Upper lobe of left lung (tissue), 6 donors: ENCODE measurements at regions not wholly inside any gene's neighbourhood (a gene's known extent, or its start where the extent isn't known, plus 50 kb on each side); places are given as distances from the start of the nearest gene placed in this dataset.

Source experiments
- ATAC-seq, 2 donors: fragments of 200-7000 bp; cut with Tn5 transposase; one replicate each; pipeline ENCODE4 v1.9.1; 2022; ENCODE audit warnings: mild to moderate bottlenecking in 2 of 2, moderate library complexity in 2 of 2; ENCODE audit not compliant: low FRiP score in 2 of 2
- DNase-seq, 2 donors: peaks; one replicate each; pipeline ENCODE4 v3.0.0-alpha.2; 2019 to 2020
- H3K27ac ChIP-seq, 4 donors: fragments of 200-600 bp; sonication (generic); one replicate each; pipeline ENCODE4 v1.5.1; 2016 to 2019
- H3K27me3 ChIP-seq, 4 donors: fragments of 200-600 bp; sonication (generic); one replicate each; pipeline ENCODE4 v1.5.1; 2017 to 2019
- H3K36me3 ChIP-seq, 4 donors: fragments of 200-600 bp; sonication (generic); one replicate each; pipeline ENCODE4 v1.5.1; 2016 to 2019
- H3K4me1 ChIP-seq, 4 donors: fragments of 200-600 bp; sonication (generic); one replicate each; pipeline ENCODE4 v1.5.1; 2018 to 2019
- H3K4me3 ChIP-seq, 4 donors: fragments of 200-600 bp; sonication (generic); one replicate each; pipeline ENCODE4 v1.5.1; 2017 to 2019; ENCODE audit warnings: mild to moderate bottlenecking in 2 of 4, moderate library complexity in 1 of 4
- H3K9me3 ChIP-seq, 4 donors: fragments of 200-600 bp; sonication (generic); one replicate each; pipeline ENCODE4 v1.5.1; 2018 to 2019
- EP300 ChIP-seq, 4 donors: sonication (generic); formaldehyde crosslinking; IDR thresholded peaks; one replicate each; pipeline ENCODE4 v1.5.1; 2017; ENCODE audit warnings: antibody characterized with exemption in 4 of 4, control low read depth in 2 of 4
- POLR2A ChIP-seq, 4 donors: fragments of 450-650 bp; IDR thresholded peaks; one replicate each; pipeline ENCODE4 v1.5.1; 2016 to 2017; ENCODE audit warnings: antibody characterized with exemption in 4 of 4, mild to moderate bottlenecking in 2 of 4
- POLR2AphosphoS5 ChIP-seq, 2 donors: sonication (generic); formaldehyde crosslinking; IDR thresholded peaks; one replicate each; pipeline ENCODE4 v1.5.1; 2017; ENCODE audit warnings: antibody characterized with exemption in 2 of 2
- WGBS, 2 donors: methylation state at CpG; one replicate each; pipeline ENCODE4 v1.1.5; 2017 to 2018; 5-methylcytosine and 5-hydroxymethylcytosine counted together
- TF ChIP-seq, protein P1 (sequence below), 6 experiments: fragments of 450-650 bp in 4 of 6; fragments of 200-600 bp in 2 of 6; sonication (generic) in 2 of 6; IDR thresholded peaks; one replicate each; pipeline ENCODE4 v1.5.1; 2016 to 2019; ENCODE audit warnings: antibody characterized with exemption in 6 of 6
- donor health status: DM: no; HTN: no; CAD: no; lungs with moderate emphysema.
- donor health status: DM: no; HTN: yes; CAD: no; lungs with severe emphysema.

DNA sequence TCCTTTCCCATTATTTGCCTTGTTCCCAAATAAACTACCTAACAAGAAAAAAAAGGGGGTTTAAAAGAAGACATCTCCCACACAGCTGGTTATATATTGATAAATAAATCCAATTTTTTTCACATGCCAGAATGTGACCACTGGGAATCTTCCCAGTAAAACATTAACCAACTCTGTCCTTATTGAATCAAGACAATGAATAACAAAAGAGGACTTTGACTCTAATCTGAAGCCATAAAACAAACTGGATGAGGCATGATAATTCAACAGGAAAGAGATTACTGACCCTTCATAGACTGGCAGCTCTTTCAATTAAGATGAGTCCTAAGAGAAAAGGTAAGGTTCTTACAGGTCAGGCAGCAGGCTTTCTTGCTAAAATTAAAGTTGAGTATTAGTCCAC is 165.8 kb upstream of the CDH6 start:
- Histone ChIP-seq H3K27ac (no peak overlapping the region), H3K27me3 (no peaks in the 10 kb centered on the region), H3K9me3 (no peaks in the 10 kb centered on the region), H3K4me3 (no peak overlapping the region), H3K4me1 (no peaks in the 10 kb centered on the region), H3K36me3 (no peaks in the 10 kb centered on the region)
- ATAC-seq: no peak
- TF ChIP-seq EP300 (IDR thresholded peaks at IDR 0.05): no peak
- TF ChIP-seq, protein P1, sequence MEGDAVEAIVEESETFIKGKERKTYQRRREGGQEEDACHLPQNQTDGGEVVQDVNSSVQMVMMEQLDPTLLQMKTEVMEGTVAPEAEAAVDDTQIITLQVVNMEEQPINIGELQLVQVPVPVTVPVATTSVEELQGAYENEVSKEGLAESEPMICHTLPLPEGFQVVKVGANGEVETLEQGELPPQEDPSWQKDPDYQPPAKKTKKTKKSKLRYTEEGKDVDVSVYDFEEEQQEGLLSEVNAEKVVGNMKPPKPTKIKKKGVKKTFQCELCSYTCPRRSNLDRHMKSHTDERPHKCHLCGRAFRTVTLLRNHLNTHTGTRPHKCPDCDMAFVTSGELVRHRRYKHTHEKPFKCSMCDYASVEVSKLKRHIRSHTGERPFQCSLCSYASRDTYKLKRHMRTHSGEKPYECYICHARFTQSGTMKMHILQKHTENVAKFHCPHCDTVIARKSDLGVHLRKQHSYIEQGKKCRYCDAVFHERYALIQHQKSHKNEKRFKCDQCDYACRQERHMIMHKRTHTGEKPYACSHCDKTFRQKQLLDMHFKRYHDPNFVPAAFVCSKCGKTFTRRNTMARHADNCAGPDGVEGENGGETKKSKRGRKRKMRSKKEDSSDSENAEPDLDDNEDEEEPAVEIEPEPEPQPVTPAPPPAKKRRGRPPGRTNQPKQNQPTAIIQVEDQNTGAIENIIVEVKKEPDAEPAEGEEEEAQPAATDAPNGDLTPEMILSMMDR (IDR thresholded peaks at IDR 0.05): no peak
- TF ChIP-seq POLR2AphosphoS5 (IDR thresholded peaks at IDR 0.05): no peak
- no peak for TF ChIP-seq POLR2A (IDR thresholded peaks at IDR 0.05)
- no peak for DNase-seq

DNA sequence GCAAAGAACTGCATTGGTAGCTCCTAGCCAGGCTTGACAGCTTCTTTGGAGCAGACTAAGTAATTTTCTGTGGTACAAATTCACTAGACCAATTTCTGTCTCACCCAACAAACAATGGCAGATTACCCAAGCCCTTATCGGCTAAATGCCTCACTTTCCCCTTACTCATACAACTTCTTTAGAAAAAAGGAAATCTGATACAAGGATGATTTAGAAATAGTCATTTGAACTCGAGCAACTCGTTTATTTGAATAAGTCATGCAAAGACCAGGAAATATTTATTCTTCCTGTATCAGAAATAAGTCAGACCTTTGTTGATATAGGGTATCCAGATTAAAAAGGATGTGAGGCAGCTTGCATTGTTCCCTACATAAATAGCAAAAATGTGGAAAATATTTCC is 170.4 kb upstream of the CDH6 start:
- DNase-seq: no peak
- ATAC-seq: no peak
- H3K27ac ChIP-seq: no peak overlapping the region
- H3K4me1 ChIP-seq: no peaks in the 10 kb centered on the region
- WGBS, 2 donors: 34 to 35% methylated on average over 3 of the region's 3 CpGs
- H3K4me3 ChIP-seq: no peak overlapping the region
- H3K27me3 ChIP-seq: no peaks in the 10 kb centered on the region
- H3K9me3 ChIP-seq: no peaks in the 10 kb centered on the region
- no peaks in the 10 kb centered on the region for H3K36me3 ChIP-seq
- TF ChIP-seq, protein P1 (IDR thresholded peaks at IDR 0.05): no peak
- TF ChIP-seq POLR2AphosphoS5 (IDR thresholded peaks at IDR 0.05): no peak
- no peak for TF ChIP-seq POLR2A (IDR thresholded peaks at IDR 0.05)
- TF ChIP-seq EP300 (IDR thresholded peaks at IDR 0.05): no peak

DNA sequence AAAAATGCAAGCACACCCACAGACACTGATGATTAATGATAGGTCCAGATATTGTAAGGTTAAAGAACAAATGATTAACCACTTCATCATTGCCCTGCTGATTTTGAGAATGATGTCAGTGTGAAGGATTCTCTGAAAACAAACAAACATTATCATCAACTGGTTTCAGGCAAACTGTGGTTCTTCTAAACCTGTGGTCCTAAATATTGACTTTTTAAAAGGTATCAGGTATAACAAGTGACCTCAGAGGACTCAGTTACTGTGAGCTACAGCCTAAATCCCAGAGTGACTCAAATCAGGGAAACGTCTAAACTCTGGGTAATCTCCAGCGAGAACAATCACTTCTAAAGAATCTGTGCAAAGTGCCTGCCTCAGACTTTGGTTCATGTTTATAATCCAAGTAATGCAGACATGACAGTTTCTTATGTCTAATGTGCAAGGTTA is 172.3 kb upstream of the CDH6 start:
- H3K4me1 ChIP-seq: no peaks in the 10 kb centered on the region
- 45 to 52% methylated on average over 2 of the region's 2 CpGs for WGBS, 2 donors
- no peaks in the 10 kb centered on the region for H3K27me3 ChIP-seq
- ATAC-seq (no peak), DNase-seq (no peak)
- no peak overlapping the region for H3K4me3 ChIP-seq
- H3K9me3 ChIP-seq: no peaks in the 10 kb centered on the region
- no peak overlapping the region for H3K27ac ChIP-seq
- no peaks in the 10 kb centered on the region for H3K36me3 ChIP-seq
- TF ChIP-seq EP300 (IDR thresholded peaks at IDR 0.05): no peak
- no peak for TF ChIP-seq POLR2A (IDR thresholded peaks at IDR 0.05)
- TF ChIP-seq, protein P1 (IDR thresholded peaks at IDR 0.05): no peak
- no peak for TF ChIP-seq POLR2AphosphoS5 (IDR thresholded peaks at IDR 0.05)

DNA sequence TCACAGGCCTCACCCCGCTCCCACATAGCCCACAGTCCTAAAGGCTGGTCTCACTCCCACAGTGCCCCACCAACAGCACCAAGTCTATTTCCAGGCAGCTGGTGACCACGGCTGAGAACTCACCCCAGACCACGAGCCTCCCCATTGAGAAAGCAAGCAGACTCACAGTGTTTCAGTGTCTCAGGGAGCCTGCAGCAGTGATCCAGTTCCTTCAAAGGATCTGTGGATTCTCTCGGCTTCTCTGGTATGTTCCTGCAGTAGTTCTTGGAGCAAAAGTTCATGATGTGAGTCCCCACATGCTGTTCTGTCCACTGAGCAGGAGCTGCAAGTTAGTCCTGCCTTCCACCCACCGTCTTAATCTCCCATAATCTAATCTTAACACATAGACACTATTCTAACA is 185.3 kb upstream of the CDH6 start:
- H3K4me1 ChIP-seq: no peaks in the 10 kb centered on the region
- no peak for DNase-seq
- no peaks in the 10 kb centered on the region for H3K27me3 ChIP-seq
- no peak for TF ChIP-seq POLR2AphosphoS5 (IDR thresholded peaks at IDR 0.05)
- TF ChIP-seq POLR2A (IDR thresholded peaks at IDR 0.05): no peak
- TF ChIP-seq EP300 (IDR thresholded peaks at IDR 0.05): no peak
- H3K36me3 ChIP-seq: no peaks in the 10 kb centered on the region
- no peak overlapping the region for H3K4me3 ChIP-seq
- WGBS, 2 donors: 69 to 81% methylated on average over 5 of the region's 5 CpGs
- no peak for ATAC-seq
- no peak overlapping the region for H3K27ac ChIP-seq
- H3K9me3 ChIP-seq: peaks cover 0 to 3% (median 0%) of the 10 kb centered on the region in 4 donors

DNA sequence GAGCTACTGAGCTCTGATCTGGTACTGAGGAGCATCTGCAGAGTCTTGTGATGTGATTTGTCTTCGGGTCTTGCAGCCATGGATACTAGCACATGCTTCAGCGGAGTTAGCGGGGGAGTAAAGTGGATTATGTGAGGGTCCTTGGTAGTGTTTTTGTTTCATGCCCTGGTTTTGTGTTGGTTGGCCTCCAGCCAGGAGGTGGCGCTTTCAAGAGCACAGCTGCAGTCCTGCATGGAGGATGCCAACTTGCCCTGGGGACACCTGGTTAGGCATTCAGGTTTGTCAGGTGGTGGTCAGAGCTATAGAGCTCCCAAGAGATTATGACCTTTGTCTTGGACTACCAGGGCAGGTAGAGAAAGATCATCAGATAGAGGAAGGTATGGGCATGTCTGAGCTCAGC is 185.8 kb upstream of the CDH6 start:
- no peak for DNase-seq
- no peak overlapping the region for H3K4me3 ChIP-seq
- H3K27ac ChIP-seq: no peak overlapping the region
- TF ChIP-seq POLR2A (IDR thresholded peaks at IDR 0.05) (no peak), POLR2AphosphoS5 (IDR thresholded peaks at IDR 0.05) (no peak), EP300 (IDR thresholded peaks at IDR 0.05) (no peak)
- TF ChIP-seq, protein P1 (IDR thresholded peaks at IDR 0.05): no peak
- WGBS, 2 donors: 89 to 95% methylated on average over 4 of the region's 4 CpGs
- no peaks in the 10 kb centered on the region for H3K27me3 ChIP-seq
- peaks cover 0 to 3% (median 0%) of the 10 kb centered on the region in 4 donors for H3K9me3 ChIP-seq
- no peaks in the 10 kb centered on the region for H3K4me1 ChIP-seq
- no peaks in the 10 kb centered on the region for H3K36me3 ChIP-seq
- no peak for ATAC-seq
